AG04450 (cell line): ENCODE measurements at regions not wholly inside any gene's neighbourhood (a gene's known extent, or its start where the extent isn't known, plus 50 kb on each side); places are given as distances from the start of the nearest gene placed in this dataset.
"Not testable (repeated sequence)": the region's sequence is repeated elsewhere in the genome, so short reads cannot be mapped to it uniquely, and the experiment has no call there.

ENCODE experiments used
- CTCF ChIA-PET: fragments of 300-600, 350-600 bp; formaldehyde crosslinking; extraction: SDS; loops from one replicate; lab custom pipeline; 2022; ENCODE audit warnings: antibody characterized with exemption, inconsistent platforms; lab: Charles Lee
- POLR2A ChIA-PET: fragments of 350-600 bp; formaldehyde crosslinking; extraction: SDS; loops from one replicate; lab custom pipeline; 2021; ENCODE audit warnings: antibody characterized with exemption, inconsistent platforms; lab: Yijun Ruan, JAX
- DNase-seq: peaks from one replicate; pipeline ENCODE4 v3.0.0-alpha.2; 2011; ENCODE audit warnings: low read depth, low spot score
- H3K27ac ChIP-seq: one replicate; pipeline ENCODE4 v1.5.1; 2012; ENCODE audit warnings: low read depth, low read length, control low read depth
- H3K27me3 ChIP-seq: one replicate; pipeline ENCODE4 v1.6.0; 2012; ENCODE audit warnings: low read length; ENCODE audit not compliant: control insufficient read depth, insufficient read depth
- H3K4me3 ChIP-seq: 2 replicates; pipeline ENCODE4 v1.5.1; 2011; ENCODE audit warnings: mild to moderate bottlenecking, low read depth, low read length, control low read depth
- H3K9me3 ChIP-seq: 2 replicates; pipeline ENCODE4 v1.5.1; 2012; ENCODE audit warnings: low read length; ENCODE audit not compliant: control insufficient read depth, insufficient read depth
- CTCF ChIP-seq: IDR thresholded peaks from 2 replicates; pipeline ENCODE4 v1.5.1; 2011; ENCODE audit warnings: low read depth, low read length, control low read depth, inconsistent platforms

- Histone ChIP-seq H3K4me3 (no peak overlapping the region), H3K27me3 (no peaks in the 10 kb centered on the region), H3K9me3 (no peaks in the 10 kb centered on the region), H3K27ac (no peak overlapping the region)
- TF ChIP-seq CTCF, result no peak
- ChIA-PET CTCF (no interaction called here), POLR2A (no interaction called here)
- DNase-seq, result no peak
Observed at GRCh38 chr2:13508671-13509070, 791.9 kb downstream of the TRIB2 start.

GRCh38 chr2:13515254-13515653 is 798.5 kb downstream of the TRIB2 start:
- POLR2A ChIA-PET, result no interaction called here
- CTCF ChIA-PET, result no interaction called here
- no peak for DNase-seq
- H3K9me3 ChIP-seq, result no peaks in the 10 kb centered on the region
- H3K27me3 ChIP-seq, result no peaks in the 10 kb centered on the region
- TF ChIP-seq CTCF, result no peak
- H3K27ac ChIP-seq, result no peak overlapping the region
- H3K4me3 ChIP-seq, result no peak overlapping the region

GRCh38 chr2:13522096-13522495 is 805.4 kb downstream of the TRIB2 start:
- Histone ChIP-seq H3K27me3 (no peaks in the 10 kb centered on the region), H3K27ac (no peak overlapping the region), H3K9me3 (no peaks in the 10 kb centered on the region), H3K4me3 (no peak overlapping the region)
- no peak for TF ChIP-seq CTCF
- ChIA-PET POLR2A (no interaction called here), CTCF (no interaction called here)
- no peak for DNase-seq

DNA sequence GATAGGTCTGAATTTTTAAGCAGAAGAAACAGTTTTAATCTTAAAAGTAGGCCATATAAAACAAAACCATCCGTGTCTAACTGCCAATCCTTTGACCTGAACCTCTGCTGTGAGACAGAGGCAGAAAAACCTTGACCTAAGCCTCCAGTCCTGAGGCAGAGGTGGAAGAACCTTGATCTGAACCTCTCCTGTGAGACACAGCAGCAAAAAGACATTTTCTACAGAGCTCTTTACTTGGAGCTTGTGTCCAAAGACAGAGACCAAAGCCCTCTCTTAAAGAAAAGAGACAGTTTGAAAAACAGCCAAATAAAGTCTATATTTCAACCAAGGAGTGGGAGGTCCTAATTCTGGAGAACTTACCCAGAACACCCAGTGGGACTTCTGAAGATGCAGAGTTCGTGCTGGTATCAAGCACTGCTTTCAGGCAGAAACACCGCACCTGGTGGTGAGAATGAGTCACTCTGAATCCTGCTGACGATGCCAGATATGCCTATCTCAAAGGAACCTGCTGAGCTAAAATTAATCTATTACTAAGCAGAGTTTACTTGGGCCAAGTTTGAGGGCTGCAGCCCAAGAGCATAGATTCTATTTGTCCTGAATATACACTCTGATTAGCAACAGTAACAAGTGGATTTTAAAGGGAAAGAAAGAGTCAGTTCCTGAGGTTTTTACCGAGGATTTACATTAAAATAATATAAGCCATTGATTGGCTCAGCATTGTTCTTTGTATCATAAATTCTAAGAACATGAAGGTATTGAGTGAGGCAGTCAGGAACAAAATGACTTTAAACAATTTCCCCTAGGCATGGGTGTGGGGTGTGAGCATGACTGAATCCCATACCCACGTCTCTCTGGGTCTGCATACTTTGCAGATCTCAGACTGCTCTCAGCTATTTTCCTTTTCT is 806.4 kb downstream of the TRIB2 start:
- Histone ChIP-seq H3K27ac (no peak overlapping the region), H3K27me3 (no peaks in the 10 kb centered on the region), H3K4me3 (no peak overlapping the region), H3K9me3 (no peaks in the 10 kb centered on the region)
- ChIA-PET POLR2A (no interaction called here), CTCF (no interaction called here)
- no peak for TF ChIP-seq CTCF
- DNase-seq, result no peak

GRCh38 chr2:13524492-13524891 is 807.8 kb downstream of the TRIB2 start:
- Histone ChIP-seq H3K9me3 (no peaks in the 10 kb centered on the region), H3K4me3 (no peak overlapping the region), H3K27me3 (no peaks in the 10 kb centered on the region), H3K27ac (no peak overlapping the region)
- DNase-seq, result no peak
- CTCF ChIA-PET, result no interaction called here
- POLR2A ChIA-PET, result no interaction called here
- no peak for TF ChIP-seq CTCF

GRCh38 chr2:13531735-13532410 is 815.1 kb downstream of the TRIB2 start:
- H3K27me3 ChIP-seq, DNase-seq, H3K9me3 ChIP-seq, POLR2A ChIA-PET, CTCF ChIA-PET, H3K27ac ChIP-seq, H3K4me3 ChIP-seq: not testable (repeated sequence)

DNA sequence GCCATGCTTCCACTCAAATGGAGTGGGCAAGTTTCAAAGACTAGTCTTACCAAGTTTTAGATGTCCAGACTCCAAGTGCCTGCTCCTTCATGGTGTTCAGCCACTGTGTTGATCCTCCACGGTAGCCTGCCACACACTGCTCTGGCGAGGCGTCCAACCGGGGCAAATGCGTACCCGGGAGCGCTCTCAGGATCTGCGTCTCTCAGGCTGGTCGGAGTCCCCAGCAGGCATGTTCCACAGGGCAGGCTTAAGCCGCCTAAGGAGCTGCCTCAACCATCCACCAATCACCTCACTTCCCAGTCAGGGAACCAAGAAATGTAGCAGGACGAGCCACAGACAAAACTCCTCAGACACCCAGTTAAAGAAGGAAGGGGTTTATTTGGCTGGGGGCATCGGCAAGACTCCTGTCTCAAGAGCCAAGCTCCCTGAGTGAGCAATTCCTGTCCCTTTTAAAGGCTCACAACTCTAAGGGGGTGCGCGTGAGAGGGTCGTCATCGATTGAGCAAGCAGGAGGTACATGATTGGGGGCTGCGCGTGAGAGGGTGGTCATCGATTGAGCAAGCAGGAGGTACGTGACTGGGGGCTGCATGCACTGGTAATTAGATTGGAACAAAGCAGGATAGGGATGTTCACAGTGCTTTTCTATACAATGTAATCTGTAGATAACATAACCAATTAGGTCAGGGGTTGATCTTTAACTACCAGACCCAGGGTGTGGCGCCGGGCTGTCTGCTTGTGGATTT is 816.2 kb downstream of the TRIB2 start:
- CTCF ChIA-PET, result not testable (repeated sequence)

More for the DNA sequence above, 816.2 kb downstream of the TRIB2 start:
- DNase-seq, H3K27ac ChIP-seq, H3K9me3 ChIP-seq, H3K27me3 ChIP-seq, H3K4me3 ChIP-seq, POLR2A ChIA-PET: not testable (repeated sequence)
